ENCODE measurements at regions not wholly inside any gene's neighbourhood (a gene's known extent, or its start where the extent isn't known, plus 50 kb on each side); places are given as distances from the start of the nearest gene placed in this dataset.
A peak's percentile ranks its signal among the peaks of the same experiment; 100 is the strongest.

DNA sequence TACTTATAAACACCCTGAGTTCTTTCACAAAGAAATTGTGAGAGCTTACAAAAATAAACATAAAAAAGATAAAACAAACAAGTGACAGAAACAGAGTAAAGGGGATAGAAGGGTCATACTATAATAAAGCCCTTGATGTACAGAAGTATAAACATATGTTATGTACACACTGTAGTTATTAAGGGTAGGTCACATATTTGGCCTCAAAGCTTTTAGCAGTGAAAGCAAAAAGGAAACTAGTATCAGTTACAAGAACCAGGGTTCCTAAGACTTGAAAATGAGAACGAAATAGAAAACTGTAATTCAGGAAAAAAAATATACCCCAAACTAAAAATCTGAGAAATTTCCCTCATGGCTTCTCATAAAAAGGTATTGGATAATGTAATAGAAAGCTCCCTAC, 380.6 kb downstream of the HDGFL1 start:
- ChIA-PET POLR2A (no interaction called here), CTCF (interaction anchor here (0.6 kb wide), 2 partner anchors 100 to 1218 kb away, joined by 3 to 7 read pairs; no protein-coding TSS in a partner anchor)
- Mint-ChIP-seq H3K9me3 (ENCODE audit: unreplicated experiment) (no peaks in the 10 kb centered on the region), H3K36me3 (ENCODE audit: insufficient read depth, unreplicated experiment) (no peaks in the 10 kb centered on the region), H3K27ac (ENCODE audit: low read depth, unreplicated experiment) (no peak overlapping the region), H3K27me3 (ENCODE audit: insufficient read depth, unreplicated experiment) (no peaks in the 10 kb centered on the region), H3K4me1 (ENCODE audit: insufficient read depth, unreplicated experiment) (peaks cover 2% of the 10 kb centered on the region), H3K4me3 (ENCODE audit: unreplicated experiment) (no peak overlapping the region)
- BruUV-seq (replicated peaks) = no TSS peak
- TF ChIP-seq, protein P1, sequence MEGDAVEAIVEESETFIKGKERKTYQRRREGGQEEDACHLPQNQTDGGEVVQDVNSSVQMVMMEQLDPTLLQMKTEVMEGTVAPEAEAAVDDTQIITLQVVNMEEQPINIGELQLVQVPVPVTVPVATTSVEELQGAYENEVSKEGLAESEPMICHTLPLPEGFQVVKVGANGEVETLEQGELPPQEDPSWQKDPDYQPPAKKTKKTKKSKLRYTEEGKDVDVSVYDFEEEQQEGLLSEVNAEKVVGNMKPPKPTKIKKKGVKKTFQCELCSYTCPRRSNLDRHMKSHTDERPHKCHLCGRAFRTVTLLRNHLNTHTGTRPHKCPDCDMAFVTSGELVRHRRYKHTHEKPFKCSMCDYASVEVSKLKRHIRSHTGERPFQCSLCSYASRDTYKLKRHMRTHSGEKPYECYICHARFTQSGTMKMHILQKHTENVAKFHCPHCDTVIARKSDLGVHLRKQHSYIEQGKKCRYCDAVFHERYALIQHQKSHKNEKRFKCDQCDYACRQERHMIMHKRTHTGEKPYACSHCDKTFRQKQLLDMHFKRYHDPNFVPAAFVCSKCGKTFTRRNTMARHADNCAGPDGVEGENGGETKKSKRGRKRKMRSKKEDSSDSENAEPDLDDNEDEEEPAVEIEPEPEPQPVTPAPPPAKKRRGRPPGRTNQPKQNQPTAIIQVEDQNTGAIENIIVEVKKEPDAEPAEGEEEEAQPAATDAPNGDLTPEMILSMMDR (IDR thresholded peaks at IDR 0.05; ENCODE audit: unreplicated experiment) = no peak
- DNase-seq (ENCODE audit: unreplicated experiment) = no peak
- intact Hi-C loops (cut with micrococcal nuclease) = no loop called here

DNA sequence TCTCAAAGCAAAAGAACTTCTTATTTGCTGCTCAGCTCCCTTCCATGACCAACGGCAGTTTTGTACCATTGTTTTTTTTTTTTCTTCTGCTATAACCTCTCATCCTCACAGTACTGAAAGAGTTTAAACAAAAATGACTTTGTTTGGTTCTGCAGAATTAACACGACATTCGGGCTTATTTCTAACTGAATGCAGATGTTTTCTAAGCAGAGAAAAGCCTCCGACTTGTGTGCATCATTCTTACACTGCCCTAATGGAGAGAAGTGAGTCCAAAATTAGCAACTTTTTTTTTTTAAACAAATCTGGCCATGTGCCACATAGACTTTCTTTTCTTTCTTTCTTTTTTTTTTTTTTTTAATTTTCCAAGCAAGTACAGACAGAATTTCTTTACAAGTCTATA, 382.7 kb downstream of the HDGFL1 start:
- DNase-seq (ENCODE audit: unreplicated experiment) = no peak
- CTCF ChIA-PET = no interaction called here
- no peaks in the 10 kb centered on the region for H3K9me3 Mint-ChIP-seq (ENCODE audit: unreplicated experiment)

DNA sequence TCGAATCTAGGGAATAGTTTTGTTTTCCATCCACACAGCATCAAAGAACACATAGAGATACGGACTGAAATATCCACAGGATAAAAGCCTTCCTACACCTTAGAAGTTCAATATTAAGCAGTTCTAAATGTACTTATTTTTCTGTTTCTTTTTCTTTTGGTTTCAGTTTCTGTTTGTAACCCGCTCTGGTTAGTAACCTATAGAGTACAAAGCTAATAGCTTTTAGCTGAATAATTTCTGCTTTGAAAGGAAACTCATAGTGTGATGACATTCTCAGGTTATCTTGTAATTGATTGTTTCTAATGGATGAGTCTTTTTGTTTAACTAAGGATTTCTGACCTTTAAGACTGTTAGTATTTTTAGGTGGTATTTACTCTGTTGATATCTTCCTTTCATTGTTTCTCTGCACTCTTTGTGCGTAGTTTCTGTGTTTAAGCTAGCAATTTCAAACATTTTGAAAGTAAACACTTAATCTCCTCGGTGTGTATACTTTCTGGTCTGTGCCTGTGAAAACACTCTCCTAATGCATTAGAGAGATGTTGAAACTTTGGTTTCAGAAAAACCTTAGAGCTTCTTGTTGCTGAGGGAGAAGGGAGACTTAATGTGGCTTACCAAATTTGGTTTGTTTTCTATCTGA, 385.5 kb downstream of the HDGFL1 start:
- Mint-ChIP-seq H3K4me1 (ENCODE audit: insufficient read depth, unreplicated experiment) (peaks cover 6% of the 10 kb centered on the region), H3K4me3 (ENCODE audit: unreplicated experiment) (peak overlapping the region; percentile 61), H3K9me3 (ENCODE audit: unreplicated experiment) (peaks cover 17% of the 10 kb centered on the region), H3K27ac (ENCODE audit: low read depth, unreplicated experiment) (peak overlapping the region; percentile 97), H3K36me3 (ENCODE audit: insufficient read depth, unreplicated experiment) (no peaks in the 10 kb centered on the region), H3K27me3 (ENCODE audit: insufficient read depth, unreplicated experiment) (no peaks in the 10 kb centered on the region)
- ChIA-PET POLR2A (interaction anchor here (0.6 to 2.0 kb wide), 6 partner anchors 8 to 1356 kb away, joined by 3 to 6 read pairs (median 4); no protein-coding TSS in a partner anchor), CTCF (interaction anchor here (1.0 to 1.4 kb wide), 2 partner anchors 9 to 49 kb away, joined by 3 read pairs; no protein-coding TSS in a partner anchor)
- peak; percentile 14 for DNase-seq (ENCODE audit: unreplicated experiment)
- TF ChIP-seq, protein P1 (IDR thresholded peaks at IDR 0.05; ENCODE audit: unreplicated experiment) = no peak
- BruUV-seq (replicated peaks) = no TSS peak
- intact Hi-C loops (cut with micrococcal nuclease) = no loop called here

More for the DNA sequence above, 382.7 kb downstream of the HDGFL1 start:
- Mint-ChIP-seq H3K36me3 (ENCODE audit: insufficient read depth, unreplicated experiment) (no peaks in the 10 kb centered on the region), H3K27ac (ENCODE audit: low read depth, unreplicated experiment) (no peak overlapping the region), H3K4me1 (ENCODE audit: insufficient read depth, unreplicated experiment) (peaks cover 6% of the 10 kb centered on the region), H3K4me3 (ENCODE audit: unreplicated experiment) (no peak overlapping the region), H3K27me3 (ENCODE audit: insufficient read depth, unreplicated experiment) (no peaks in the 10 kb centered on the region)
- TF ChIP-seq, protein P1 (IDR thresholded peaks at IDR 0.05; ENCODE audit: unreplicated experiment) = no peak
- intact Hi-C loops (cut with micrococcal nuclease) = no loop called here
- BruUV-seq (replicated peaks) = no TSS peak
- POLR2A ChIA-PET = interaction anchor here (0.6 to 0.7 kb wide), 2 partner anchors 96 to 670 kb away, joined by 3 to 4 read pairs; no protein-coding TSS in a partner anchor

DNA sequence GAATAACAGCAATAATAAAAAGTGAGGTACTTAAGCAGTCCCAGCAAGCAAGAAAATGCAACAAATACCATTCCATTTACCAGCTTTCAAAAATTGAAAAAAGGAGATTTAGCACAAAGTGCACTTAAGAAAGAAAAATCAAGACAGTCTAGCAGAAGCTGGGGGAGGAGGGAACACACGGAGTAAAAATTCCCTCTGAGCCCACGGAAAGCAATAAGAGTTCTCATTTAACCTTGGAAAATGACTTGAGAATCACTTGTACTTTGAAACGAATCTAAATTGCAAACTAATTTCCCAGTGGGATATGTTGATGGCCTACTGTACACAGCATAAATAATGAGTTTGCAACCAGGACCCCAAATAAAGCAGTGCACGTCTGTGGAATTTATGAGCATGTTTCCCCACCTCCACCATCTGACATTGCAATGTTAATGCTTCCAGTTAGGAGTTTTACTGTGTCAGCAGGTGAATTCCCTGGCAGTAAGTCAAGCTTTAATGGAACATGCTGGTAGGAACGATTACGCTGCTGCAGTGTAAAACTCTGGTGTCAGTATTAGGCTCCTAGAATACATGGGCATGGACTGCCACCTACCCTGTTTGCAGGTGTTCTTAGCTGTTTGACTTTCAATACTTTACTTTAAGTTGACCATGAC, 386.8 kb downstream of the HDGFL1 start:
- no peaks in the 10 kb centered on the region for H3K36me3 Mint-ChIP-seq (ENCODE audit: insufficient read depth, unreplicated experiment)
- no peak overlapping the region for H3K27ac Mint-ChIP-seq (ENCODE audit: low read depth, unreplicated experiment)
- TF ChIP-seq, protein P1 (IDR thresholded peaks at IDR 0.05; ENCODE audit: unreplicated experiment) = no peak
- ChIA-PET CTCF (interaction anchor here (0.6 to 1.4 kb wide), 3 partner anchors 10 to 459 kb away, joined by 3 to 4 read pairs (median 4); no protein-coding TSS in a partner anchor), POLR2A (interaction anchor here (0.5 to 1.4 kb wide), 4 partner anchors 10 to 460 kb away, joined by 3 to 4 read pairs (median 3); no protein-coding TSS in a partner anchor)
- peaks cover 6% of the 10 kb centered on the region for H3K4me1 Mint-ChIP-seq (ENCODE audit: insufficient read depth, unreplicated experiment)
- intact Hi-C loops (cut with micrococcal nuclease) = no loop called here
- BruUV-seq (replicated peaks) = no TSS peak
- DNase-seq (ENCODE audit: unreplicated experiment) = no peak
- H3K4me3 Mint-ChIP-seq (ENCODE audit: unreplicated experiment) = no peak overlapping the region
- no peaks in the 10 kb centered on the region for H3K27me3 Mint-ChIP-seq (ENCODE audit: insufficient read depth, unreplicated experiment)
- peaks cover 17% of the 10 kb centered on the region for H3K9me3 Mint-ChIP-seq (ENCODE audit: unreplicated experiment)
